Ishikawa (cell line): ENCODE measurements at regions not wholly inside any gene's neighbourhood (a gene's known extent, or its start where the extent isn't known, plus 50 kb on each side); places are given as distances from the start of the nearest gene placed in this dataset.

Experiments used
- CEBPB ChIP-seq: IDR thresholded peaks from 2 replicates; pipeline ENCODE4 v1.6.1; 2012
- CREB1 ChIP-seq: IDR thresholded peaks from 2 replicates; pipeline ENCODE4 v1.6.1; 2012; ENCODE audit warnings: low read depth
- EGR1 ChIP-seq: IDR thresholded peaks from 2 replicates; pipeline ENCODE4 v1.6.1; 2012
- EP300 ChIP-seq: IDR thresholded peaks from 2 replicates; pipeline ENCODE4 v1.6.1; 2012; ENCODE audit warnings: borderline replicate concordance
- FOXM1 ChIP-seq: IDR thresholded peaks from 2 replicates; pipeline ENCODE4 v1.6.1; 2012; ENCODE audit warnings: low read depth, borderline replicate concordance
- NFIC ChIP-seq: IDR thresholded peaks from 2 replicates; pipeline ENCODE4 v1.6.1; 2012
- RAD21 ChIP-seq: IDR thresholded peaks from 2 replicates; pipeline ENCODE4 v1.6.1; 2012; ENCODE audit warnings: low read depth
- TAF1 ChIP-seq: IDR thresholded peaks from 2 replicates; pipeline ENCODE4 v1.6.1; 2012; ENCODE audit warnings: low read depth, mild to moderate bottlenecking
- TCF12 ChIP-seq: IDR thresholded peaks from 2 replicates; pipeline ENCODE4 v1.6.1; 2012; ENCODE audit warnings: low read depth
- TEAD4 ChIP-seq: IDR thresholded peaks from 2 replicates; pipeline ENCODE4 v1.6.1; 2012
- YY1 ChIP-seq: IDR thresholded peaks from 2 replicates; pipeline ENCODE4 v1.6.1; 2012; ENCODE audit warnings: low read depth
- ZBTB7A ChIP-seq: IDR thresholded peaks from 2 replicates; pipeline ENCODE4 v1.6.1; 2012; ENCODE audit warnings: low read depth
- TF ChIP-seq, protein P1 (sequence below): IDR thresholded peaks from 2 replicates; pipeline ENCODE4 v1.6.1; 2012
- TF ChIP-seq, protein P2 (sequence below): IDR thresholded peaks from 2 replicates; pipeline ENCODE4 v1.6.1; 2012
- TF ChIP-seq, protein P3 (sequence below): IDR thresholded peaks from 2 replicates; pipeline ENCODE4 v1.6.1; 2012; ENCODE audit warnings: low read depth, mild to moderate bottlenecking

DNA sequence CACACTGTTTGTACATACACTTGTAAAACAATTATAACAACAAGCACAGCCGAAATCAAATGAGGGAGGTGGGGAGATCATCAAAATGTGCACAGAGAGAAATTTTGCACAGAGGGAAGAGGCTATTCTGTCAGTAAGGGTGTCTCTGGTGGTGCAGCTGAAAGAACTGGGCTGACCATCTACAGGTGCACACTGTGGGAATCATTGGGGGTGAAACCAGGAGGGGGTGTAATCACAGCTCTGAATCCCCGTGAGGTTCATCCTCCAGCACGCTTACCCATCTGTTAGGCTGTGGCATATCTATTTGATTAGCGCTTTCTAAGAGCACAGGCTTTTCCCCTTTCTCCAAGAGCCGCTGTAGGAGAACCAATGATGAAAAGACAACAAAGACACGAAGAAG, 389.9 kb upstream of the CDH20 start:
- TF ChIP-seq EGR1: no peak
- TF ChIP-seq TEAD4: no peak
- TF ChIP-seq RAD21: no peak
- TF ChIP-seq, protein P1, sequence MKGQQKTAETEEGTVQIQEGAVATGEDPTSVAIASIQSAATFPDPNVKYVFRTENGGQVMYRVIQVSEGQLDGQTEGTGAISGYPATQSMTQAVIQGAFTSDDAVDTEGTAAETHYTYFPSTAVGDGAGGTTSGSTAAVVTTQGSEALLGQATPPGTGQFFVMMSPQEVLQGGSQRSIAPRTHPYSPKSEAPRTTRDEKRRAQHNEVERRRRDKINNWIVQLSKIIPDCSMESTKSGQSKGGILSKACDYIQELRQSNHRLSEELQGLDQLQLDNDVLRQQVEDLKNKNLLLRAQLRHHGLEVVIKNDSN: no peak
- TF ChIP-seq YY1: no peak
- no peak for TF ChIP-seq CEBPB
- TF ChIP-seq FOXM1: no peak
- TF ChIP-seq, protein P2, sequence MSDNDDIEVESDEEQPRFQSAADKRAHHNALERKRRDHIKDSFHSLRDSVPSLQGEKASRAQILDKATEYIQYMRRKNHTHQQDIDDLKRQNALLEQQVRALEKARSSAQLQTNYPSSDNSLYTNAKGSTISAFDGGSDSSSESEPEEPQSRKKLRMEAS: no peak
- no peak for TF ChIP-seq EP300
- TF ChIP-seq TCF12: no peak

DNA sequence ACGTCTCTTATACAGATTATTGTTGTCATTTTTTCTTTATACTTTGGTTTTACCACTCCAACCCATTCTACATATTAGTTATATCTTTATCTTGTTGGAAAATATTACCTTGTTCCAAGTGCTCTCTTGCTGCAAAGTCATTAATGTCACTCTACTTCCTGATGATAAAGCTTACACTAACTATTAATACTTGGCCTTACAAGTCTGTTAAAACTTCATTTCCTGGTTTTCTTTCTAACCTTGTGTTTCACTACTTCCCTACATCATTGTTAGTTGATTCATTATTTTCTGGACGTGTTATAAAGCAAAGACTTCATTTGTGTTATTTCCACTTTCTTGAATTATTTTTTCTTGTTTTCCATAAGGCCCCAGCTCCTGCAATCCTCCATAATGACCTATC, 382.6 kb upstream of the CDH20 start:
- TF ChIP-seq YY1: no peak
- no peak for TF ChIP-seq EGR1
- TF ChIP-seq EP300: no peak
- no peak for TF ChIP-seq TAF1
- TF ChIP-seq CREB1: no peak
- no peak for TF ChIP-seq TCF12
- TF ChIP-seq, protein P2: no peak
- TF ChIP-seq TEAD4: no peak
- TF ChIP-seq CEBPB: no peak
- TF ChIP-seq FOXM1: no peak
- TF ChIP-seq RAD21: no peak
- no peak for TF ChIP-seq ZBTB7A
- TF ChIP-seq, protein P3, sequence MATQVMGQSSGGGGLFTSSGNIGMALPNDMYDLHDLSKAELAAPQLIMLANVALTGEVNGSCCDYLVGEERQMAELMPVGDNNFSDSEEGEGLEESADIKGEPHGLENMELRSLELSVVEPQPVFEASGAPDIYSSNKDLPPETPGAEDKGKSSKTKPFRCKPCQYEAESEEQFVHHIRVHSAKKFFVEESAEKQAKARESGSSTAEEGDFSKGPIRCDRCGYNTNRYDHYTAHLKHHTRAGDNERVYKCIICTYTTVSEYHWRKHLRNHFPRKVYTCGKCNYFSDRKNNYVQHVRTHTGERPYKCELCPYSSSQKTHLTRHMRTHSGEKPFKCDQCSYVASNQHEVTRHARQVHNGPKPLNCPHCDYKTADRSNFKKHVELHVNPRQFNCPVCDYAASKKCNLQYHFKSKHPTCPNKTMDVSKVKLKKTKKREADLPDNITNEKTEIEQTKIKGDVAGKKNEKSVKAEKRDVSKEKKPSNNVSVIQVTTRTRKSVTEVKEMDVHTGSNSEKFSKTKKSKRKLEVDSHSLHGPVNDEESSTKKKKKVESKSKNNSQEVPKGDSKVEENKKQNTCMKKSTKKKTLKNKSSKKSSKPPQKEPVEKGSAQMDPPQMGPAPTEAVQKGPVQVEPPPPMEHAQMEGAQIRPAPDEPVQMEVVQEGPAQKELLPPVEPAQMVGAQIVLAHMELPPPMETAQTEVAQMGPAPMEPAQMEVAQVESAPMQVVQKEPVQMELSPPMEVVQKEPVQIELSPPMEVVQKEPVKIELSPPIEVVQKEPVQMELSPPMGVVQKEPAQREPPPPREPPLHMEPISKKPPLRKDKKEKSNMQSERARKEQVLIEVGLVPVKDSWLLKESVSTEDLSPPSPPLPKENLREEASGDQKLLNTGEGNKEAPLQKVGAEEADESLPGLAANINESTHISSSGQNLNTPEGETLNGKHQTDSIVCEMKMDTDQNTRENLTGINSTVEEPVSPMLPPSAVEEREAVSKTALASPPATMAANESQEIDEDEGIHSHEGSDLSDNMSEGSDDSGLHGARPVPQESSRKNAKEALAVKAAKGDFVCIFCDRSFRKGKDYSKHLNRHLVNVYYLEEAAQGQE: no peak

DNA sequence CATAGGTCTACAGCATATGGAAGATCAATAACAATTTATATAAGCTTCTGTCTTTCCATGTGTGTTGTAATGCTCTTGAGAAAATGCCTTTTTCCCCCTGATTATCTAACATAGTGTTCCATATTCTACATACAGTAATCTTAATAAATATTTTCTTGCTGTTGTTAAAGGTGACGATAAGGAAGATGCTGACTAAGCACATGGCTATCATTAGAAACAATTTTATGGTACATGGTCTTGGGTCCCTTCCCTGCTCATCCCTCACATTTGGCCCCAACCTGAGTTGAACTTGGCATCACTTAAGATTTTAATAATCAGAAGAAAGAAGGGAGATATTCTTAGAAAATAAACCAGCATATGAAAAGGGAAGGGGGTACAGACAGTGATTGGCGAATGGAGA, 382.1 kb upstream of the CDH20 start:
- TF ChIP-seq ZBTB7A (no peak), TAF1 (no peak), NFIC (no peak), TEAD4 (no peak), RAD21 (no peak), CEBPB (no peak), EGR1 (no peak), YY1 (no peak)
- TF ChIP-seq, protein P3: no peak

DNA sequence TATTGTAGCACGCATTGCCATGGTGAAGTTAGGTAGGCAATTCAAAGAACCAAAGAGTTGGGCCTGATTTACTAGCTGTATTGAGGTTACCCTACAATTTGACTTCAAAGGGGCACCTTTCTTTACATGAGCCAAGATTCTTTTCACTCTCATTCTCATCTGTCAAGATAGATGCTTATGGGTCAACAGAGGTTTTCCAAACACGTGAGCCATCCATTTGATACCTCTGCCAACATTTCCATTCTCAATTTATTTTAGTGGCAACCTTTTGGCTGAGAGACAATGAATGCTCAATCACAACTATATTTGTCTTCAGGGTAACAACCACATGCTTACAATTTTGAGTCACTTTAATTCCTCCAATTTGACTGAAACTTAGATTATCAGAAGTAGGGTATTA, 370.6 kb upstream of the CDH20 start:
- TF ChIP-seq EGR1: no peak
- TF ChIP-seq, protein P2: no peak
- no peak for TF ChIP-seq YY1
- TF ChIP-seq TCF12: no peak
- no peak for TF ChIP-seq CREB1
- no peak for TF ChIP-seq TEAD4
- no peak for TF ChIP-seq RAD21
- TF ChIP-seq ZBTB7A: no peak
- no peak for TF ChIP-seq FOXM1
- TF ChIP-seq NFIC: no peak
- TF ChIP-seq CEBPB: no peak
- TF ChIP-seq, protein P1: no peak
- no peak for TF ChIP-seq TAF1
- TF ChIP-seq EP300: no peak
- TF ChIP-seq, protein P3: no peak
